NCI-H2081 treated with DMSO at 0.1 percent for 48 hours (cell line): ENCODE measurements at regions not wholly inside any gene's neighbourhood (a gene's known extent, or its start where the extent isn't known, plus 50 kb on each side); places are given as distances from the start of the nearest gene placed in this dataset.

Experiments used
- DNase-seq: peaks from one replicate; lab custom pipeline; 2025; lab: John Stamatoyannopoulos, UW

GRCh38 chr5:105817416-105817815, 1853.3 kb downstream of the EFNA5 start:
- DNase-seq = no peak

GRCh38 chr5:105816961-105817360, 1853.8 kb downstream of the EFNA5 start:
- no peak for DNase-seq

- DNase-seq = no peak
These were observed 1858.4 kb downstream of the EFNA5 start for GRCh38 chr5:105812304-105812703.

- no peak for DNase-seq
These were observed 1862.8 kb downstream of the EFNA5 start for GRCh38 chr5:105807951-105808350.

GRCh38 chr5:105807290-105807689, 1863.4 kb downstream of the EFNA5 start:
- no peak for DNase-seq

- DNase-seq = no peak
These were observed 1864.1 kb downstream of the EFNA5 start for GRCh38 chr5:105806596-105806995.

- DNase-seq = no peak
These were observed 1867.3 kb downstream of the EFNA5 start for GRCh38 chr5:105803431-105803830.

- DNase-seq = no peak
These were observed 1876.2 kb downstream of the EFNA5 start for GRCh38 chr5:105794578-105794977.

- DNase-seq = no peak
These were observed 1881.5 kb downstream of the EFNA5 start for GRCh38 chr5:105789246-105789645.

GRCh38 chr5:105783811-105784210, 1886.9 kb downstream of the EFNA5 start:
- no peak for DNase-seq

- no peak for DNase-seq
These were observed 1888.2 kb downstream of the EFNA5 start for GRCh38 chr5:105782501-105782900.

GRCh38 chr5:105773241-105773640, 1897.5 kb downstream of the EFNA5 start:
- no peak for DNase-seq

GRCh38 chr5:105767267-105767666, 1903.5 kb downstream of the EFNA5 start:
- no peak for DNase-seq

- no peak for DNase-seq
These were observed 1908.0 kb downstream of the EFNA5 start for GRCh38 chr5:105762728-105763127.

- no peak for DNase-seq
These were observed 1916.7 kb downstream of the EFNA5 start for GRCh38 chr5:105754056-105754455.

- DNase-seq = no peak
These were observed 1917.9 kb downstream of the EFNA5 start for GRCh38 chr5:105752801-105753200.

GRCh38 chr5:105751908-105752307, 1918.8 kb downstream of the EFNA5 start:
- no peak for DNase-seq

GRCh38 chr5:105745111-105745510, 1925.6 kb downstream of the EFNA5 start:
- DNase-seq = no peak

- DNase-seq = no peak
These were observed 1930.5 kb downstream of the EFNA5 start for GRCh38 chr5:105740242-105740641.

- DNase-seq = no peak
These were observed 1931.0 kb downstream of the EFNA5 start for GRCh38 chr5:105739732-105740131.

GRCh38 chr5:105735704-105736103, 1935.0 kb downstream of the EFNA5 start:
- no peak for DNase-seq

- no peak for DNase-seq
These were observed 1939.8 kb downstream of the EFNA5 start for GRCh38 chr5:105730982-105731381.

- DNase-seq = no peak
These were observed 1944.6 kb downstream of the EFNA5 start for GRCh38 chr5:105726093-105726492.

GRCh38 chr5:105708442-105708841, 1962.3 kb downstream of the EFNA5 start:
- no peak for DNase-seq

GRCh38 chr5:105702323-105702722, 1968.4 kb downstream of the EFNA5 start:
- no peak for DNase-seq
